Left ventricle myocardium inferior (tissue), 1 donor: ENCODE measurements at regions not wholly inside any gene's neighbourhood (a gene's known extent, or its start where the extent isn't known, plus 50 kb on each side); places are given as distances from the start of the nearest gene placed in this dataset.

Source experiments
- DNase-seq: peaks from one replicate; pipeline ENCODE4 v3.0.0-alpha.2; 2020
- H3K27ac ChIP-seq: fragments of 200-600 bp; replicated peaks from 2 replicates; pipeline ENCODE4 v1.8.0; 2021
- H3K27me3 ChIP-seq: fragments of 200-600 bp; 2 replicates; pipeline ENCODE4 v1.8.0; 2021; ENCODE audit warnings: low read depth
- H3K36me3 ChIP-seq: fragments of 200-600 bp; 2 replicates; pipeline ENCODE4 v1.8.0; 2021
- H3K4me1 ChIP-seq: fragments of 200-600 bp; 2 replicates; pipeline ENCODE4 v1.8.0; 2021
- H3K4me3 ChIP-seq: fragments of 200-600 bp; 2 replicates; pipeline ENCODE4 v1.8.0; 2021; ENCODE audit warnings: mild to moderate bottlenecking, moderate library complexity
- H3K9me3 ChIP-seq: fragments of 200-600 bp; replicated peaks from 2 replicates; pipeline ENCODE4 v1.8.0; 2021
- CTCF ChIP-seq: fragments of 200-600 bp; IDR thresholded peaks from 2 replicates; pipeline ENCODE4 v1.8.0; 2021; ENCODE audit warnings: antibody characterized with exemption, mild to moderate bottlenecking, borderline replicate concordance
- intact Hi-C: fragments of 100-400 bp; cut with micrococcal nuclease; formaldehyde crosslinking; loops from one replicate; pipeline ENCODE4 v1.11.0; 2022
- donor health status: DM: no; HTN: yes; CAD: no; lungs with severe emphysema.

DNA sequence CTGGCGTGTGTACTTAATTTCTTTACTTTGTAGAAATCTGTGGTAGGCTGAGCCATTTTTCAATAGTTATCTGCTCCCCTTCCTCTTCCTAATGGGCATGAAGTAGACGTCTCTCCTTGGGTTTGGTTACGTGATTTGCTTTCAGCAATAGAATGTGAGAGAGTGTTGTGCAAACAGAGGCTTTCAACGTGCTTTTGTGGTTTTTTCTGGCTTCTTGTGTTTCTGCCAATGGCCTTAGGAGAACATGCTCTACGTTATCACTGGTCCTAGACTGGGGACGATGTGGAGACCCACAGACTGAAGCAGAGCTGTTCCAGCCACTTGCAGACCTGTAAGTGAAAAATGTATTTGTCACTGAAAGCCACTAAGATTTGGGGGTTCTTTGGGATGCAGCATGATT lies 107.2 kb upstream of the NPTX2 start:
- no peak for DNase-seq
- Histone ChIP-seq H3K4me3 (no peak overlapping the region), H3K27ac (no peak overlapping the region), H3K9me3 (peaks cover 24% of the 10 kb centered on the region), H3K27me3 (peaks cover 39% of the 10 kb centered on the region), H3K4me1 (no peaks in the 10 kb centered on the region), H3K36me3 (no peaks in the 10 kb centered on the region)
- no peak for TF ChIP-seq CTCF
- intact Hi-C loops, result no loop called here

GRCh38 chr7:98506471-98506870 lies 105.6 kb upstream of the BAIAP2L1 start:
- Histone ChIP-seq H3K4me3 (no peak overlapping the region), H3K27me3 (peaks cover 51% of the 10 kb centered on the region), H3K4me1 (no peaks in the 10 kb centered on the region), H3K9me3 (peaks cover 24% of the 10 kb centered on the region), H3K27ac (no peak overlapping the region), H3K36me3 (no peaks in the 10 kb centered on the region)
- intact Hi-C loops, result no loop called here
- no peak for TF ChIP-seq CTCF
- DNase-seq, result no peak

GRCh38 chr7:98500764-98501163 lies 99.9 kb upstream of the BAIAP2L1 start:
- no peak overlapping the region for H3K4me3 ChIP-seq
- DNase-seq, result no peak
- no peaks in the 10 kb centered on the region for H3K4me1 ChIP-seq
- H3K27me3 ChIP-seq, result peaks cover 63% of the 10 kb centered on the region
- TF ChIP-seq CTCF, result no peak
- H3K9me3 ChIP-seq, result peaks cover 36% of the 10 kb centered on the region
- intact Hi-C loops, result no loop called here
- H3K27ac ChIP-seq, result no peak overlapping the region
- no peaks in the 10 kb centered on the region for H3K36me3 ChIP-seq

GRCh38 chr7:98496618-98497017 lies 95.7 kb upstream of the BAIAP2L1 start:
- intact Hi-C loops, result no loop called here
- H3K4me1 ChIP-seq, result no peaks in the 10 kb centered on the region
- no peak for DNase-seq
- H3K4me3 ChIP-seq, result no peak overlapping the region
- no peak for TF ChIP-seq CTCF
- no peak overlapping the region for H3K27ac ChIP-seq
- H3K9me3 ChIP-seq, result peaks cover 43% of the 10 kb centered on the region
- H3K36me3 ChIP-seq, result no peaks in the 10 kb centered on the region
- peaks cover 24% of the 10 kb centered on the region for H3K27me3 ChIP-seq

GRCh38 chr7:98495200-98495955 lies 94.5 kb upstream of the BAIAP2L1 start:
- no peaks in the 10 kb centered on the region for H3K4me1 ChIP-seq
- no peak for DNase-seq
- no peak overlapping the region for H3K27ac ChIP-seq
- peaks cover 43% of the 10 kb centered on the region for H3K9me3 ChIP-seq
- H3K36me3 ChIP-seq, result no peaks in the 10 kb centered on the region
- TF ChIP-seq CTCF, result no peak
- no peak overlapping the region for H3K4me3 ChIP-seq
- intact Hi-C loops, result no loop called here
- H3K27me3 ChIP-seq, result peaks cover 20% of the 10 kb centered on the region
